ENCODE measurements at regions not wholly inside any gene's neighbourhood (a gene's known extent, or its start where the extent isn't known, plus 50 kb on each side); places are given as distances from the start of the nearest gene placed in this dataset.

- Histone ChIP-seq H3K4me3 (ENCODE audit: extremely low read depth in 1 of 4, insufficient read depth in 2 of 4, low read depth in 3 of 4, low read length in 4 of 4) (no peak overlapping the region), H4K5ac (ENCODE audit: insufficient read length, low read depth, low read length) (no peak overlapping the region), H2BK20ac (ENCODE audit: low read length) (no peak overlapping the region), H3K18ac (ENCODE audit: extremely low read depth, low read length) (no peak overlapping the region), H3K27me3 (replicated peaks in 1 of 4; ENCODE audit: control insufficient read depth in 3 of 4, extremely low read depth in 1 of 4, insufficient read depth in 3 of 4, low read length in 3 of 4) (no peaks in the 10 kb centered on the region), H3K56ac (replicated peaks; ENCODE audit: insufficient read length, low read depth, low read length) (no peak overlapping the region), H4K8ac (ENCODE audit: extremely low read depth, insufficient read depth, low read length) (no peak overlapping the region), H3K9me3 (ENCODE audit: insufficient read depth in 2 of 2, low read depth in 1 of 2, low read length in 1 of 2) (no peaks in the 10 kb centered on the region), H4K91ac (replicated peaks; ENCODE audit: insufficient read length, low read length) (no peak overlapping the region), H3K9ac (replicated peaks in 1 of 4; ENCODE audit: extremely low read depth in 1 of 4, low read depth in 3 of 4, low read length in 3 of 4) (no peak overlapping the region), H2AK5ac (ENCODE audit: low read depth, low read length) (no peak overlapping the region), H2AFZ (ENCODE audit: low read length) (no peak overlapping the region), H3K23ac (ENCODE audit: insufficient read length) (no peak overlapping the region), H3K4me1 (replicated peaks in 1 of 4; ENCODE audit: control insufficient read depth in 3 of 4, insufficient read depth in 4 of 4, low read length in 3 of 4) (no peaks in the 10 kb centered on the region), H3K36me3 (ENCODE audit: control insufficient read depth in 2 of 4, insufficient read depth in 4 of 4, low read length in 3 of 4) (no peaks in the 10 kb centered on the region), H3K4me2 (ENCODE audit: insufficient read depth in 1 of 2, low read depth in 2 of 2, low read length in 2 of 2) (no peak overlapping the region), H2BK15ac (ENCODE audit: low read length) (no peak overlapping the region), H3K14ac (ENCODE audit: insufficient read length) (no peak overlapping the region), H3K79me1 (ENCODE audit: low read depth, low read length) (no peaks in the 10 kb centered on the region), H3K4ac (replicated peaks; ENCODE audit: insufficient read length, low read depth, low read length) (no peak overlapping the region), H3K27ac (ENCODE audit: low read depth, low read length) (no peak overlapping the region), H3K23me2 (ENCODE audit: low read depth, low read length) (no peaks in the 10 kb centered on the region), H2BK120ac (replicated peaks; ENCODE audit: low read depth, low read length) (no peak overlapping the region), H3K79me2 (ENCODE audit: control insufficient read depth in 1 of 2, insufficient read depth in 2 of 2, low read length in 2 of 2) (no peaks in the 10 kb centered on the region), H2BK5ac (ENCODE audit: low read depth, low read length) (no peak overlapping the region), H2BK12ac (ENCODE audit: low read depth, low read length) (no peak overlapping the region), H4K20me1 (replicated peaks in 1 of 2; ENCODE audit: control insufficient read depth in 1 of 2, insufficient read depth in 2 of 2, low read length in 2 of 2) (no peaks in the 10 kb centered on the region)
- ChIA-PET CTCF (ENCODE audit: partially characterized antibody) (interaction anchor here (2.8 kb wide), 1 partner anchor 37 kb away, joined by 12 read pairs; no protein-coding TSS in a partner anchor), POLR2A (ENCODE audit: partially characterized antibody) (no interaction called here)
- TF ChIP-seq ZNF274 (IDR thresholded peaks at IDR 0.05; ENCODE audit: borderline replicate concordance, extremely low read depth, low read length) (no peak), SUZ12 (IDR thresholded peaks at IDR 0.05; ENCODE audit: low read length) (no peak), CTCF (IDR thresholded peaks at IDR 0.05; ENCODE audit: control extremely low read depth in 1 of 3, insufficient read depth in 1 of 3, low read depth in 1 of 3, low read length in 3 of 3) (no peak), KDM5A (IDR thresholded peaks at IDR 0.05; ENCODE audit: low read length) (no peak), HDAC6 (IDR thresholded peaks at IDR 0.05; ENCODE audit: low read depth, low read length) (no peak), CTBP2 (IDR thresholded peaks at IDR 0.05; ENCODE audit: borderline replicate concordance, insufficient read depth, insufficient read length, low read length) (no peak), BRCA1 (IDR thresholded peaks at IDR 0.05; ENCODE audit: low read depth, low read length) (no peak), TAF7 (optimal IDR thresholded peaks at IDR 0.05; ENCODE audit: borderline replicate concordance, low read depth, low read length) (no peak), NANOG (IDR thresholded peaks at IDR 0.05; ENCODE audit: insufficient read depth, low read depth, low read length, poor library complexity, severe bottlenecking) (no peak)
- 95% methylated on average over 1 of the region's 1 CpG; no CpG with 5 or more reads in 1 of the 2 experiments for WGBS, 2 experiments (ENCODE audit: extremely low coverage in 1 of 2, insufficient coverage in 1 of 2, insufficient read length in 1 of 2, insufficient replicate concordance in 2 of 2, low coverage in 1 of 2, low lambda C conversion rate in 2 of 2, missing lambda C conversion rate in 1 of 2)
- FAIRE-seq (no peak), DNase-seq (ENCODE audit: low read depth in 1 of 2, low spot score in 2 of 2) (no peak)
These were observed 360.7 kb downstream of the MRPL39 start for GRCh38 chr21:25246546-25246945.
